ENCODE measurements at regions not wholly inside any gene's neighbourhood (a gene's known extent, or its start where the extent isn't known, plus 50 kb on each side); places are given as distances from the start of the nearest gene placed in this dataset.

GRCh38 chr1:2859881-2860430 is 58.5 kb upstream of the TTC34 start:
- no peaks in the 10 kb centered on the region for H3K27me3 ChIP-seq (ENCODE audit: insufficient read depth, low read length)
- no peak overlapping the region for H3K4me2 ChIP-seq (ENCODE audit: low read length)
- H3K27ac ChIP-seq (ENCODE audit: low read depth, low read length, poor library complexity, severe bottlenecking), result no peak overlapping the region
- no peak overlapping the region for H3K4me3 ChIP-seq (ENCODE audit: low read depth, low read length, poor library complexity, severe bottlenecking)
- H3K4me1 ChIP-seq (ENCODE audit: insufficient read depth, low read length, severe bottlenecking), result no peaks in the 10 kb centered on the region
- no peaks in the 10 kb centered on the region for H3K36me3 ChIP-seq (ENCODE audit: insufficient read depth, low read length)
- H3K79me2 ChIP-seq (ENCODE audit: insufficient read depth, low read length), result no peaks in the 10 kb centered on the region
- TF ChIP-seq EZH2 (IDR thresholded peaks at IDR 0.05; ENCODE audit: borderline replicate concordance, low read length) (no peak), CTCF (IDR thresholded peaks at IDR 0.05; ENCODE audit: low read length) (no peak)
- no peak overlapping the region for H3K9ac ChIP-seq (ENCODE audit: low read length)
- no peak overlapping the region for H2AFZ ChIP-seq (ENCODE audit: low read length)
- H3F3A ChIP-seq (ENCODE audit: insufficient read depth, low read length), result no peaks in the 10 kb centered on the region
- no peaks in the 10 kb centered on the region for H3K9me3 ChIP-seq (ENCODE audit: low read length)
- H3K9me2 ChIP-seq (ENCODE audit: low read depth, low read length), result no peaks in the 10 kb centered on the region
- H4K20me1 ChIP-seq (ENCODE audit: insufficient read depth, low read length), result no peaks in the 10 kb centered on the region

GRCh38 chr1:2860476-2861142 is 59.1 kb upstream of the TTC34 start:
- Histone ChIP-seq H3K79me2 (ENCODE audit: insufficient read depth, low read length) (no peaks in the 10 kb centered on the region), H3K4me3 (ENCODE audit: low read depth, low read length, poor library complexity, severe bottlenecking) (no peak overlapping the region), H3K27me3 (ENCODE audit: insufficient read depth, low read length) (no peaks in the 10 kb centered on the region), H4K20me1 (ENCODE audit: insufficient read depth, low read length) (no peaks in the 10 kb centered on the region), H3K9me2 (ENCODE audit: low read depth, low read length) (no peaks in the 10 kb centered on the region), H3F3A (ENCODE audit: insufficient read depth, low read length) (no peaks in the 10 kb centered on the region), H3K27ac (ENCODE audit: low read depth, low read length, poor library complexity, severe bottlenecking) (no peak overlapping the region), H2AFZ (ENCODE audit: low read length) (no peak overlapping the region), H3K9ac (ENCODE audit: low read length) (no peak overlapping the region), H3K9me3 (ENCODE audit: low read length) (no peaks in the 10 kb centered on the region), H3K4me2 (ENCODE audit: low read length) (no peak overlapping the region), H3K36me3 (ENCODE audit: insufficient read depth, low read length) (no peaks in the 10 kb centered on the region), H3K4me1 (ENCODE audit: insufficient read depth, low read length, severe bottlenecking) (no peaks in the 10 kb centered on the region)
- TF ChIP-seq EZH2 (IDR thresholded peaks at IDR 0.05; ENCODE audit: borderline replicate concordance, low read length) (no peak), CTCF (IDR thresholded peaks at IDR 0.05; ENCODE audit: low read length) (no peak)

- Histone ChIP-seq H3K27me3 (ENCODE audit: insufficient read depth, low read length) (no peaks in the 10 kb centered on the region), H3K36me3 (ENCODE audit: insufficient read depth, low read length) (no peaks in the 10 kb centered on the region), H3K9me3 (ENCODE audit: low read length) (no peaks in the 10 kb centered on the region)
Observed at GRCh38 chr1:2861143-2861987, 59.9 kb upstream of the TTC34 start.

More at GRCh38 chr1:2861143-2861987, 59.9 kb upstream of the TTC34 start:
- H4K20me1 ChIP-seq (ENCODE audit: insufficient read depth, low read length), result no peaks in the 10 kb centered on the region
- H2AFZ ChIP-seq (ENCODE audit: low read length), result no peak overlapping the region
- no peak overlapping the region for H3K4me2 ChIP-seq (ENCODE audit: low read length)
- no peaks in the 10 kb centered on the region for H3K9me2 ChIP-seq (ENCODE audit: low read depth, low read length)
- H3K4me1 ChIP-seq (ENCODE audit: insufficient read depth, low read length, severe bottlenecking), result no peaks in the 10 kb centered on the region
- no peaks in the 10 kb centered on the region for H3K79me2 ChIP-seq (ENCODE audit: insufficient read depth, low read length)
- H3K4me3 ChIP-seq (ENCODE audit: low read depth, low read length, poor library complexity, severe bottlenecking), result no peak overlapping the region
- no peaks in the 10 kb centered on the region for H3F3A ChIP-seq (ENCODE audit: insufficient read depth, low read length)
- no peak overlapping the region for H3K27ac ChIP-seq (ENCODE audit: low read depth, low read length, poor library complexity, severe bottlenecking)
- H3K9ac ChIP-seq (ENCODE audit: low read length), result no peak overlapping the region
- no peak for TF ChIP-seq EZH2 (IDR thresholded peaks at IDR 0.05; ENCODE audit: borderline replicate concordance, low read length)
- no peak for TF ChIP-seq CTCF (IDR thresholded peaks at IDR 0.05; ENCODE audit: low read length)

Data from OCI-LY1 (cell line).